ENCODE measurements at regions not wholly inside any gene's neighbourhood (a gene's known extent, or its start where the extent isn't known, plus 50 kb on each side); places are given as distances from the start of the nearest gene placed in this dataset.

- Histone ChIP-seq H3K27ac (no peak overlapping the region), H3K9me3 (no peaks in the 10 kb centered on the region), H3K4me3 (no peak overlapping the region), H3K36me3 (no peaks in the 10 kb centered on the region), H3K27me3 (no peaks in the 10 kb centered on the region), H3K4me1 (no peaks in the 10 kb centered on the region)
- WGBS, 2 donors (ENCODE audit: low coverage in 1 of 2) = 78 to 79% methylated on average over 6 to 7 of the region's 7 CpGs
- ATAC-seq = no peak
- TF ChIP-seq POLR2AphosphoS5 (IDR thresholded peaks at IDR 0.05) (no peak), CTCF (IDR thresholded peaks at IDR 0.05) (no peak), POLR2A (IDR thresholded peaks at IDR 0.05) (no peak), EP300 (IDR thresholded peaks at IDR 0.05) (no peak)
Observed at GRCh38 chr21:25512095-25513081, 94.9 kb downstream of the MRPL39 start.

GRCh38 chr21:25509862-25510261 is 97.4 kb downstream of the MRPL39 start:
- H3K4me3 ChIP-seq = no peak overlapping the region
- 42 to 50% methylated on average over 2 of the region's 2 CpGs for WGBS, 2 donors (ENCODE audit: low coverage in 1 of 2)
- no peaks in the 10 kb centered on the region for H3K9me3 ChIP-seq
- TF ChIP-seq CTCF (IDR thresholded peaks at IDR 0.05) (no peak), EP300 (IDR thresholded peaks at IDR 0.05) (no peak), POLR2AphosphoS5 (IDR thresholded peaks at IDR 0.05) (no peak), POLR2A (IDR thresholded peaks at IDR 0.05) (no peak)
- H3K4me1 ChIP-seq = no peaks in the 10 kb centered on the region
- no peak for ATAC-seq
- H3K36me3 ChIP-seq = no peaks in the 10 kb centered on the region
- no peaks in the 10 kb centered on the region for H3K27me3 ChIP-seq
- H3K27ac ChIP-seq = no peak overlapping the region

GRCh38 chr21:25508364-25508763 is 98.9 kb downstream of the MRPL39 start:
- 40 to 42% methylated on average over 1 to 3 of the region's 3 CpGs for WGBS, 2 donors (ENCODE audit: low coverage in 1 of 2)
- TF ChIP-seq POLR2A (IDR thresholded peaks at IDR 0.05) = no peak
- TF ChIP-seq EP300 (IDR thresholded peaks at IDR 0.05) = no peak
- TF ChIP-seq POLR2AphosphoS5 (IDR thresholded peaks at IDR 0.05) = no peak
- no peak for TF ChIP-seq CTCF (IDR thresholded peaks at IDR 0.05)
- no peaks in the 10 kb centered on the region for H3K36me3 ChIP-seq
- no peak overlapping the region for H3K27ac ChIP-seq
- ATAC-seq = no peak
- H3K27me3 ChIP-seq = no peaks in the 10 kb centered on the region
- H3K4me1 ChIP-seq = no peaks in the 10 kb centered on the region
- H3K9me3 ChIP-seq = no peaks in the 10 kb centered on the region
- H3K4me3 ChIP-seq = no peak overlapping the region

- no peaks in the 10 kb centered on the region for H3K4me1 ChIP-seq
- no peak for ATAC-seq
- TF ChIP-seq EP300 (IDR thresholded peaks at IDR 0.05) (no peak), CTCF (IDR thresholded peaks at IDR 0.05) (no peak), POLR2A (IDR thresholded peaks at IDR 0.05) (no peak), POLR2AphosphoS5 (IDR thresholded peaks at IDR 0.05) (no peak)
Observed at GRCh38 chr21:25507522-25507921, 99.8 kb downstream of the MRPL39 start.

GRCh38 chr21:25506887-25507286 is 100.4 kb downstream of the MRPL39 start:
- Histone ChIP-seq H3K27me3 (no peaks in the 10 kb centered on the region), H3K9me3 (no peaks in the 10 kb centered on the region), H3K36me3 (no peaks in the 10 kb centered on the region), H3K4me3 (no peak overlapping the region), H3K27ac (no peak overlapping the region), H3K4me1 (no peaks in the 10 kb centered on the region)
- TF ChIP-seq CTCF (IDR thresholded peaks at IDR 0.05) = no peak
- no peak for TF ChIP-seq POLR2A (IDR thresholded peaks at IDR 0.05)
- TF ChIP-seq POLR2AphosphoS5 (IDR thresholded peaks at IDR 0.05) = no peak
- TF ChIP-seq EP300 (IDR thresholded peaks at IDR 0.05) = no peak
- WGBS, 2 donors (ENCODE audit: low coverage in 1 of 2) = 53 to 55% methylated on average over 6 of the region's 6 CpGs
- ATAC-seq = no peak

More at GRCh38 chr21:25507522-25507921, 99.8 kb downstream of the MRPL39 start:
- no peak overlapping the region for H3K4me3 ChIP-seq
- no peaks in the 10 kb centered on the region for H3K27me3 ChIP-seq
- no peak overlapping the region for H3K27ac ChIP-seq
- no peaks in the 10 kb centered on the region for H3K36me3 ChIP-seq
- H3K9me3 ChIP-seq = no peaks in the 10 kb centered on the region
